OCI-M2 (cell line): ENCODE measurements at regions not wholly inside any gene's neighbourhood (a gene's known extent, or its start where the extent isn't known, plus 50 kb on each side); places are given as distances from the start of the nearest gene placed in this dataset.
"Not testable (repeated sequence)": the region's sequence is repeated elsewhere in the genome, so short reads cannot be mapped to it uniquely, and the experiment has no call there.

Source experiments
- DNase-seq: peaks from one replicate; lab custom pipeline; 2025; ENCODE audit not compliant: unreplicated experiment; lab: John Stamatoyannopoulos, UW

DNA sequence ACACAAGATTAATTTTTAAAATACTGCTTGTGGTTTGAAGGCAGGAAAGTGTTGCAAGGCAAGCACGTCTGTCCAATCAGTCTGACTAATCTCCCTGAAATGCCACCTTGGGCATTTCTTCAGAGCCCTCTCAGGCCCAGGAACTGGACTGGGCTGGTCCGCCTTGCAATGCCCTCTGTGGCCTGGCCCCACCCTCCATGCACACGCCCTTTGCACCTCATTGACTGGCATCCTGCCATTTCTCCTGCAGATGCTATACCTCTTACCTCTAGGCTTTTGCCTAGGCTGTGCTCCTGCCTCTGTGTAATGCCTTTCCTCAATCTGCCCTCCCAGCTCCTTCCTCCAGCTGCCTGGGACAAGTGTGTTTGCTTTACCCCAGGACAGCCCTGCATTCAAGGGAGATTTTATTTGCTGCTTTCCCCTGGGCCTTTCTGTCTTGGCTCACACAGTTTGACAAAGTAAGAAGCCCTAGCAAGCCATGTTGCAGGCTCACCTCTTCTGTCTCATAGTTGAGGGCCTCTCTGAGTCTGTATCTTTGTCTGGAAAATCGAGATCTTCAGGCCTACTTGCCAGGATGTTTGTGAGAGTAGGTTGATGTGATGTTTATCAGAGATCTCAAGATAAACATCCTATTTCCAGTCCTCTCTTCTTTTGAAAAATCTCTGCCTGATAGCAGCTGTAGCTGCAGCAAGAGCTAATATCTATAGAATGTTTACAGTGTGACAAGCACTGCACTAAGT lies 149.2 kb upstream of the JUN start:
- no peak for DNase-seq

DNA sequence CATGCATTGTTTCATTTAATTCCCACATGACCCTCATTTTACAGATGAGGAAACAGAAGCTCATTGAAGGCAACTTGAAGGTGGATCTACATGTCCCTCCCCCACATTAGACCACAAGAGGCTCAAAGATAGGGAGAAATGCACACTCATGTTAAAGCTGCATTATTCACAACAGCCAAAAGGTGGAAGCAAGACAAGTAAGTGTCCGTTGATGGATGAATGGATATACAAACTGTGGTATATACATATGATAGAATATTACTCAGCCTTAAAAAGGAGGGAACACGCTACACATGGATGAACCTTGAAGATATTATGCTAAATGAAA lies 149.7 kb upstream of the JUN start:
- DNase-seq, result no peak

DNA sequence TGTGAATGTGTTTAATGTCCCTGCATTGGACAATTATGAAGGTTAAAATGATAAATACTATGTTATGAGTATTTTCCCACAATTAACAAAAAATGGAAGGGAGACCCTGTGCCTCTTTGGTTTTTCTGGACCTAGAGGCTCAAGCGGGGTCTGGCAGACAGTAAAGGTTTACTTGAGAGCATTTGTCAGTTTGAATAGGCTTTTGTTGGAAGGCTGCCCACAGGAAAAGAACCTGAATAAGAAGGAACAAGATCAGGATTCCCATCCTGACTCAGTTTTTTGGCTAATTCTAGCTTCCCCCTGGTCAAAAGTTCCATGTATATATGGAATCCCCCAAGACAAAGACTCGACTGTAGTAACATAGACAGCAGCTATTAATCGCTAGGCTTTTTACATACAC lies 150.9 kb upstream of the JUN start:
- DNase-seq, result no peak

DNA sequence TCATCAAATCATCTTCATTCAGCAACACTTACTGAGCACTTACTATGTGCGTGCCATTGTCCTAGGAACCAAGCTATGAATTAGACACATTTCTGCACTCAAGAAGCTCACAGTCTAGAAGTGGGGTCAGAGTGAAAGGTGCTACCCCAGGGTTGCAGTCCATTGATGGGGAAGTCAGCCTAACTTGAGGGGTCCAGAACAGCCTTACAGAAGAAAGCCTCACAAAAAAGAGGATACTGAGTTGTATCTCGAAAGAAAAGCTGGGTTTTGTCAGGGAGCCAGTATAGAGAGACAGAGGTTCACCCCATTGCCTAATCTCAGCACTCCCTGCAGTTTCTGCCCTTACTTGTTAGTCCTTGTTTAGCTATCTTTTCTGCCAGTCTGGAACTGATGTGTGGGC lies 153.1 kb upstream of the JUN start:
- DNase-seq, result no peak

DNA sequence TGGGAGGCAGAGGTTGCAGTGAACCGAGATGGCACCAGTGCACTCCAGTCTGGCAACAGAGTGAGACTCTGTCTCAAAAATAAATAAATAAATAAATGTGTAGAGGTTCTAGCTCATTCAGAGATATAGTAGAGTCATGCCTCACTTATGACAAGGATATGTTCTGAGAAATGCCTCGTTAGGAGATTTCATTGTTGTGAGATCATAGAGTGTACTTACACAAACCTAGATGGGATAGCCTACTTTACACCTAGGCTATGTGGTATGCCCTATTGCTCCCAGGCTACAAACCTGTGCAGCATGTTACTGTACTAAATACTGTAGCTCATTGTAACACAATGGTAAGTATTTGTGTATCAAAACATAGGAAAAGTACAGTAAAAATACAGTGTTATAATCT lies 155.3 kb upstream of the JUN start:
- DNase-seq, result no peak

DNA sequence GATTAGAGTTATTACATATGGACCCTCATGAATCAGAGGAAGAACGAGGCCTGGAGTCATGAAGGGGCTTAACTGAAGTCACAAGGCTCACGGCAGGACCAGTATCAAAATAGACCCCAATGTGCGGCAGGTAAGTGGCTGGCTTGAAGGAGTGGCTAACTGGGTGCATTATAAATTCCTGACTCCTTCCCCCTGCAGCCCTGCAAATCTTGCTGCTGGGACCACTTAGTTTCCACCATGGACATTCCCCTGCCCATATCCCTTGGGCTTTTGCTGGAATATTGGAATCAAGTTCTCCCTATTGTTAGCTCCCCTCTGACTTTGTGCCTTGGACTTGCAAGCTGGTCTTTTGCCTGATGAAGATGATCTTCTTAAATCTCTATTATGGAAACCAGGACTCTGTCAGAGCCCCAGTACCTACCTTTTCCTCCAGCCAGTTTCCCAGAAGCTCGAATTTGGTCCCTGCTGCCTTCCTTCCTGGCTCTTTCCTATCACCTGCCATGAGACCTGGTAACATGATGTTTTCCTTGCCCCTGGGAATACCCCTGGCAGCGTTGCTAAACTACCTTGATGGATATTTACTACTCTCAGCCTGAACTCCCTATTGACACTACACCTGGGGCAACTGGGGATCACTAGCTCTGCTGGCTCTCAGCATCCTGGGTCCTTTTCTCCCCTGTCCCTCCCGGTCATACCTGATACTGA lies 156.0 kb upstream of the JUN start:
- DNase-seq, result no peak

DNA sequence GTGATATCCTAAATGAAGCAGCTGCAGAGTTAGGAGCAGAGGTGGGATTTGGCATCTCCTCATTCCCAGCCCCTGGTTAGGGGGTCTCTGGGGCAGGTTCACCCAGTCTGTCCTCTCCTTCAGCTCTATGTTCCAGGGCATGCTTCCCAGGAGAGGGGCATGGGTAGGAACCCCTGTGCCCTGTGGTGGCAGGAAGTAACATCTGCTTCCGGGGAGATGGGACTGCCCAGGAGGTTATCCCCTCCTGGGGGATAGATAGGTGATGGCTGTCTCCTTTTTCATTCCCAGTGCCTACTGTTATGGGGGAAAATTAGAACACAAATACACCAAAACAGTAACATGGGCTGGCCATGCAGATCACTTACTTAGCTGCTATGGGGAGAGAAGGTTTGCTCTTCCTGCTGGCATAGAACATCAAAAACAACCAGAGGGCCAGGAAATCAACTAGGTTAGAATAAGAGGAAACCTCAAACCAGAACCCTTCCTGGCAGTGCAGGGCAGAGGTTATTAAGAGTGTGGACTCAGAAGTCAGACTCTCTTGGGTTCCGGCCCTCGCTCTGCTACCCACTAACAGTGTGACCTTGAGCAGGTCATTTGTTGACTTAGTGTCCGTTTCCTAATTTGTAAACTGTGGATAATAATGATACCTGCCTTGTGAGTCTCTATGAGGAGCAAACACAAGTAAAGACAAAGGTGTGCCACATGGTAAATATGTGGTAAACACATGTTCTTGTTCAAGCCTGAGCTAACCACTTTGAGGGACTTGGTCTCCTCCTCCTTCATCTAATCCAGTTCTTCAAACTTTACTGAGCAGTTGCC lies 157.8 kb upstream of the JUN start:
- no peak for DNase-seq

DNA sequence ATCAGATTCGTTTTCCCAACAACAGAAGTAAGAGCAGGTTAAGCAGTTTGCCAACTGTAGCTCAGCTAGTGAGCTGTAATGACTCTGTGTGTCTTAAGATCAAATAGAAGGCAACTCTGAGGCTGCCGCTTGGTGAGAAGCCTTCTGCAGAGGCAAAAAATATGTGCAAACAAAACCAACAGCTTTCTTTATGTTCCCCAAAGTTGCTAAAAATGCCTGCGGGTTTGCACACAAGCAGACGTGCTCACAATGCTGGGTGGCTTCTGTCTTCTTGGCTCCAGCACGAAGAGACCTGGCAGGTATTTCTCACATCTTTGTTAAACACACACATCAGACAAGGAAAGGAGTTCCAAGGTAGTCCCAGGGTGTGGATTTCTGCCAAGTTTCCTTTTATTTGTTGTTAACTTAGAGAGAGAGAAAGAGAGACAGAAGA lies 158.9 kb upstream of the JUN start:
- DNase-seq, result no peak

DNA sequence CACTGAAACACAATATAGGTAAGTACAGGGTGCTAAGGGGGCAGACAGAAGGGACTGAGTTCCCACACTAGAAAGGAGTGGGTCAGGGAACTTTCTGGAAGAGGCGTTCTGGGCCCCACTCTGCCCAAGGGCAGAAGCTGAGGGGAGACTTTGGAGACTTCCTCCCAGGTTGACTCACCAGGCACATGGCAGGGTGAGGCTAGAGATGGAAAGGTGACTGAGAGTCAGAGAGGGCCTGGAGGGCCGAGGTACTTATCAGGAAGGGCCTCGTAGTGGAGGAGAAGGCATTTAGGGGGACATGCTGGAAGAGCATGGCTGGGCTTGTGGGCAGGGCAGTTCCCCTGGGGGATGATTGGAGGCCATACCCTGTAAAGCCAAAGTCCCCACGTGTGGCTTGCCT lies 159.9 kb upstream of the JUN start:
- DNase-seq, result no peak

DNA sequence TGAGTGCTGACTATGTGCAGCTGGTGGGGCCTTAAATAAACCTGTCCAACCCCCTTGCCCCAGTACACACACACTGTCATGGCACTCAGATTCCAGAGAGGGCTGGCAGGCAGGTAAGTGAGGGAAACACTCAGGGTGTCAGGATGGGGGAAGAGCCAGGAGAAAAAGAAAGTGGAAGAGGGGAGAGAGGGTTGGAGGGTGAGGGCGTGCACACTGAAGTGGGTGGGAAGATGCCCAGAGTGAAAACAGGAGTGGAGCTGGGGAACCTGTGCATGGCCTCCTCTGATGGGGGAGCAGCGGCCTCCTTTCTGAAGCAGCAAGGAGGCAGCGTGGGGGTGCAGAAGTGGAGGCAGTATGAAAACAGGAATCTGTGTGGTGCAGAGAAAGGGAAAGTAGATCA lies 160.6 kb upstream of the JUN start:
- DNase-seq, result no peak

DNA sequence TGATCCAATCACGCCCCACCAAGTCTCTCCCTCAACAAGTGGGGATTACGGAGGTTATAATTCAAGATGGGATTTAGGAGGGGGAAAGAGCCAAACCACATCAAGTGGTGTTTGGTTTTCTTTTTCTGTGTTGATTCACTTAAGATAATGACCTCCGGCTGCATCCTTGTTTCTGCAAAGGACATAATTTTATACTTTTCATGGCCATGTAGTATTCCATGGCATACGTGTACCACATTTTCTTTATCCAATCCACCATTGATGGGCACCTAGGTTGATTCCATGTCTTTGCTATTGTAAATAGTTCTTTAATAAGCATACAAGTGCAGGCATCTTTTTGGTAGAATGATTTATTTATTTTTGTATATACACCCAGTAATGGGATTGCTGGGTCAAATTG lies 162.5 kb upstream of the JUN start:
- no peak for DNase-seq

DNA sequence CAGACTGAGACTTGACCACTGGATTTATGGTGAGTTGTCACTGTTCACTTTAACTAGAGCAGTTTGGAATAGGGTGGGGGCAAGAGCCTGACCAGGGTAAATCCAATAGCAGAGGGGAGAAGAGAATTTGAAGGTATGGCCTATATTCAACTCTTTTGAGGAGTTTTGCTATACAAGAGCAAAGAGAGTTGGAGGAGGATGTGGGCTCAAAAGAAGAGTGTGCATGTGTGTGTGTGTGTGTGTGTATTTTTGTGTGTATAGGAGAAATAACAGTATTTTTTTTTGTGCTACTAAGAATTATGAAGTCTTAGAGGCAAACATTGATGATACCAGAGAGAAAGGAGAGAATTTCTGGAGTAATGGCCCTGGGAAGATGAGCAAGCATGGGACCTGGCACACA lies 164.8 kb upstream of the JUN start:
- DNase-seq, result no peak

DNA sequence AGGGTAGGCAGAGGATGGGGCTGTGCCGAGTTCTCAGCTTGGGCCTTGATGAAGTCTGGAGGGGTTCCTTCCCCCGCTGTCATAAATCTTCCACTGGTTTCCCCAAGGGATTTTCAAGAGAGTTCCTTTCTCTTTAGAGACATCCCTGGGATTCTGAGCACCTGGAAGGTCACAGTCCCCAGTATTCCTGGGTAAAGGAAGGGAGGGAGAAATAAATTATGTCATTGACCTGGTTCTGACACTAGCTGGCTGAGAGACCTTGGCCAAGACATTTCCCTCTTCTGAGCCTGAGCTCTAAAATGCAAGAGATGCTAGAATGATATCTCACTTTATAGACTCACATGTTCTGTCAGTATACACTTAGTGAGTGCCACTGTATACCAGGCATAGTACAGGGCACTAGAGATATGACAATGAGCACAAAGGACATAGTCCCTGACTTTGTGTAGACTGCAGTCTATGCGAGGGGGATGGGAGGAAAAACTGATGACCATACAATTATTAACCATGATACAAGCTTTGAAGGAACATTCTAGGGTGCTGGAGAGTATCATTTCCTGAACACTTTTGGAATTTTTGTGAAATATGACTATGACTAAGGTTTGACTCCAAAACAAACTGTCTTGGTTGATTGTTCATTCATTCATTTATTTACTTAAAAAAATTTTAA lies 165.8 kb upstream of the JUN start:
- no peak for DNase-seq

DNA sequence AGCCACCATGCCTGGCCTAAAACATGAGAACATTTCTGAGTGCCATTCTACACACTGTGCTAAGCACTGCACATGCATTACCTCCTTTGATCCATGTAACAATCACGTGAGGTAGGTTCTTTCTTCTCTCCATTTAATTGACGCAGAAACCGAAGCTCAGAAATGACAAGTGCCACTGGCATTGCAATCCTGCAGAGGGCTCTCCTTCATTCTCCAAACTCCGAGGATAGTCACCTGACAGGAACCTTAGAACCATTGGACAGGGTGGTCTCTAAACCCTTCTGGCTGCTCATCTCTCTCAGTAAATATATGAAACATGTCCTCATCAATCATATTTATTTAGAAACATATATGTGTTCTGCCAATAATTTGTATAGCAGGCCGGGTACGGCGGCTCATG lies 167.1 kb upstream of the JUN start:
- no peak for DNase-seq

DNA sequence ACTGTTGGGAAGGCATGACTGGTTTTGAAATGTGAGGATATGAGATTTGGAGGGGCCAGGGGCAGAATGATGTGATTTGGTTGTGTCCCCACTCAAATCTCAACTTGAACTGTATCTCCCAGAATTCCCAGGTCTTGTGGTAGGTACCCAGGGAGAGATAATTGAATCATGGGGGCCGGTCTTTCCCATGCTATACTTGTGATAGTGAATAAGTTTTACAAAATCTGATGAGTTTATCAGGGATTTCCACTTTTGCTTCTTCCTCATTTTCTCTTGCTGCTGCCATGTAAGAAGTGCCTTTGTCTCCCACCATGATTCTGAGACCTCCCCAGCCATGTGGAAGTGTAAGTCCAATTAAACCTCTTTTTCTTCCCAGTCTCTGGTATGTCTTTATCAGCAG lies 170.1 kb upstream of the JUN start:
- DNase-seq, result not testable (repeated sequence)

DNA sequence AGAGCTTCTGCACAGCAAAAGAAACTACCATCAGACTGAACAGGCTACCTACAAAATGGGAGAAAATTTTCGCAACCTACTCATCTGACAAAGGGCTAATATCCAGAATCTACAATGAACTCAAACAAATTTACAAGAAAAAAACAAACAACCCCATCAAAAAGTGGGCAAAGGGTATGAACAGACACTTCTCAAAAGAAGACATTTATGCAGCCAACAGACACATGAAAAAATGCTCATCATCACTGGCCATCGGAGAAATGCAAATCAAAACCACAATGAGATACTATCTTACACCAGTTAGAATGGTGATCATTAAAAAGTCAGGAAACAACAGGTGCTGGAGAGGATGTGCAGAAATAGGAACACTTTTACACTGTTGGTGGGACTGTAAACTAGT lies 179.4 kb upstream of the JUN start:
- DNase-seq, result not testable (repeated sequence)

DNA sequence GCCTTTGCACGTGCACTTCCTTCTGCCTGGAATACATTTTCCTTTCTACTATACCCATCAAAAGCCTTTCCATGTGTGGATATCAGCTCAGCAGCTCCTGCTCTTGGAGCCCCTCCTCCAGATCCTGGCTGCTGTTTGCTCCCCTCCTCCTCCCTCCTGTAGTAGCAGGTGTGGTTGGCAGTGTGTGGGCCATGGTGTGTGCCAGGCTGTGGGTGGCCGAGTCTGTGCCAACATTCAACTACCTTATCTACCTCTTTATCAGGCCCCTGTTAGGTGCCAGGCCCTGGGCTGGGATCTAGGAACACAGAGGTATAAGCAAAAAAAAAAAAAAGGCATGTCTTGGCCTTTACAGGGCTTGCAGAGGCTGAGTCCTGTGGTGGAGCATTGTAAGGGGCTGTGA lies 180.6 kb upstream of the JUN start:
- DNase-seq, result no peak

DNA sequence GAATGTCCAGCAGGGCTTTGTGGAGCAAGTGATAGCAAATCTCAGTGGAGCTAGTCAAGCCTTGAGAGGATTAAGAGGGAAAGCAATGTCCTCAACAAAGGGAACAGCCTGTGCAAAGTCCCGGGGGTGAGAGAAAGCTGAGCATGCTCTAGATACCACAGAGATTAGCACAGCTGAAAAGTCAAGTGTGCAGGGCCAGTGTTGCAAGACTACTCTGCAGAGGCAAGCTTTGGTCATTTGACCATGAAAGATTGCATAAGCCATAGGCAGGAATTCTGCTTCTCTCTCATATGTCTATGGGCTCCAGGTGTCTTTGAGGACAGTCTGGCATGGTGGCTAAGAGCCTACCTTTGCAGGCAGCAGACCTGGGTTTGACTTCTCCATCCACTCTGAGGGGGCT lies 181.0 kb upstream of the JUN start:
- no peak for DNase-seq

DNA sequence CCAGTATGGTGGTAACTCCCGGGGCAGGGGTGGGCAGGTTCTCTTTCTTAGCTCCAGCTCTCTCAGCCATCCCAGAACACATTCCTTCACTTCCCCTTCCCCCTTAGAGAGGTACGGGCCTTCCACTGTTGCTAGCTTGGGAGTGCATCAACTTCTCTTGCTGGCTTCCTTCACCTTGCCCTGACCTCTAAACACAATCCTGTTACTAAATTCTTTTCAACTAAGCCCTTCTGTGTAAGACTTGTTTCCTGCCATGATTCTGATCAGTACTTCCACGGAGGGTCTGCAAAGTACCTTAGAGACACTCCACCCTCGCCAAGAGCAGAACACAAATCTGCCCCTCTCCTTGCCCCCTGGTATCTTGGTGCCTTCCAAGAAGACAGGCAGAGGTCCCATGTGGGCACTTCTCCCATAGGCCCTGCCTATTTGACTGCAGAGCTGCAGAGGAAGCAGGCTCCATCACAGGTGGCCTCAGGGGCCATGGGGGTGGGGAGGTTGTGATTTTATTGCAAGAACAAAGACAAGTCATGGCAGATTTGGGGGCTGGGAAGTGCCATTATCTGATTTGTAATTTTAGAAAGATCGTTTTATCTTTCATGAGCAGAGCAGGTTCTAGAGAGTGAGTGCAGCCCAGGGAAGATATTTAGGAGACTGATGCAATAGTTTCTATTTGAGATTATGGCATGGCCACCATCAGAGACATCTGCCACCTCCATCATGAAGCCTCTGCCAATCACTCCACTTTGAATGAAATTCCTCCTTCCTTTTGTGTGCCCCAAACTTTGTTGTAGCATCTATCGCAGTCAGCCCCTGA lies 182.5 kb upstream of the JUN start:
- no peak for DNase-seq

DNA sequence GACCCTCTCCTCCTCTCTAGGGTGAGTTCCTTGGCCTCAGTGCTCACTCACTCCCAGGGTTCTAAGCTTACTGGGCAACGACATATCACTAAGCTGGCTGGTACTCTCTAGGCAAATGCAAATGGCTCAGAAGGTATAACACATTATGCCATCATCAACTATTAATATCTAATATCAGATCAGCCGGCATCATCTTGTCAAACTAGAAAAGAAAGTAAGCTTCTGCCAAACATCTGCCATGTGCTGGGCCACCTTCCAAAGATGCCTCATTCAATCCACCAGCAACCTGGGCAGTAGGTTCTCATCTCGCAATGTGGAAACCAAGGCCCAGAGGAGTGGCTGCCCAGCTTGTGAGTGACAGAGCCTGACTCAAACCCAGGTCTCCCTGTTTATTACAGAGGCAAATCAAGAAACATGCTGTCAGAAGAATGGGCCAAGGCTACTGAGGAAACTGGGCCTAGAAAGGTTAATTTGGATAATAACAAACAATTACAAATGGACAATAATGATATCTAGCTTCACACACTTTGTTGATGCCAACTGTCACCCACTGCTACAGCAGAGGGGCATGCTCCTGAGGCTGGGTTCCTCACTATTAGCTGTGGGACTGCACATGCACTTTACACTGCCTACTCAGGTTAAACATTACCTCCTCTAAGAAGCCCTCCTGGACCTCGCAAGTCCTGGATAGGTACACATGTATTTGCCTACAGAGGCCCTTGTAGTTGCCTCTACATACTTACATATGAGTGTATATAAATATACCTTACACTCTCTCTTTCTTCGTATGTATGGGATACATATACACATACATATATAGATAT lies 183.3 kb upstream of the JUN start:
- DNase-seq, result no peak
